CD4-positive, alpha-beta T cell treated with Interferon alpha-2 for 1 hour (primary cell): ENCODE measurements at regions not wholly inside any gene's neighbourhood (a gene's known extent, or its start where the extent isn't known, plus 50 kb on each side); places are given as distances from the start of the nearest gene placed in this dataset.

Experiments
- DNase-seq, 2 donors: peaks; one replicate each; pipeline ENCODE4 v3.0.0-alpha.2; 2020 to 2022

- no peak for DNase-seq
Measured at GRCh38 chr2:9135822-9136558, 70.6 kb upstream of the ASAP2 start.

GRCh38 chr2:9127316-9127715 is 79.3 kb upstream of the ASAP2 start:
- DNase-seq = no peak

- no peak for DNase-seq
Measured at GRCh38 chr2:9126540-9126939, 80.1 kb upstream of the ASAP2 start.

- no peak for DNase-seq
Measured at GRCh38 chr2:9124231-9124741, 82.3 kb upstream of the ASAP2 start.

DNA sequence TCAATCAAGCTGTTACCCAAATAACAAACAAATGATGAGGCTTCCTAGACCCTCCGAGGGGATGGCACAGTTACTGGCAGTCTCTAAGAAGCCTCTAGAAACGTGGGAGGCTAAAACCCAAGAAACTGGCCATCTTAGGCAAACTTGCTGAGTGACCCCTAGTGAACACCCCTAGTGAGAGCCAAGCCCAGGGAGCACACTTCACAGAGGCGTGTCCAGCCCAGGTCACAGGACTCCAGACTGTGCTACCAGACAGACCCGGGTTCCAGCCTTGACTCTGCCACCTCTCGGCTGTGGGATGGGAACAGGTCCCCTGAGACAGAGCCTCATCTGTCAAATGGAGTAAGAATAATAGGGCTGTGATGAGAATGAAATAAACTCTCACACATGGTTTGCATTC is 83.5 kb upstream of the ASAP2 start:
- DNase-seq = no peak

GRCh38 chr2:9122367-9122766 is 84.2 kb upstream of the ASAP2 start:
- no peak for DNase-seq

GRCh38 chr2:9118383-9118960 is 88.1 kb upstream of the ASAP2 start:
- no peak for DNase-seq

- DNase-seq = no peak
Measured at GRCh38 chr2:9115229-9115628, 91.4 kb upstream of the ASAP2 start.

- no peak for DNase-seq
Measured at GRCh38 chr2:9114458-9114857, 92.2 kb upstream of the ASAP2 start.

DNA sequence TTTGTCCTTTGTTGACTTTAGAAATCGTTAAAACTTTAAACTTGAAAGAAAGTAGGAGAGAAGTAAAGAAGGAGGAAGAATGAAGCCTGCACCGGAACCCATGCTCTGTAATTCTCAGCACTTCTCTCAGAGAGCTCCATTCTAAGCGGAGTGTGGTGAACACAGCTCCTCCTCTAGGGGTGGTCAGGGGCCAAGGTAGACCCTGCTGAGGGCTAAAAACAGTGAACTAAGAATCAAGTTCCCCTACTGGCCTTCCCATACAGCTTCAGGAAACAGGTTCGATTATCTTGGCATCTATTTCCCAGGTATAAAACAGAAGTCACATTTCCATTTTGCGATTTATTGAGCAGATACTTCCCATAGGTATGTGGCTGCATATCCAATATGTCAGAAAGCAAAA is 92.7 kb upstream of the ASAP2 start:
- DNase-seq = no peak

DNA sequence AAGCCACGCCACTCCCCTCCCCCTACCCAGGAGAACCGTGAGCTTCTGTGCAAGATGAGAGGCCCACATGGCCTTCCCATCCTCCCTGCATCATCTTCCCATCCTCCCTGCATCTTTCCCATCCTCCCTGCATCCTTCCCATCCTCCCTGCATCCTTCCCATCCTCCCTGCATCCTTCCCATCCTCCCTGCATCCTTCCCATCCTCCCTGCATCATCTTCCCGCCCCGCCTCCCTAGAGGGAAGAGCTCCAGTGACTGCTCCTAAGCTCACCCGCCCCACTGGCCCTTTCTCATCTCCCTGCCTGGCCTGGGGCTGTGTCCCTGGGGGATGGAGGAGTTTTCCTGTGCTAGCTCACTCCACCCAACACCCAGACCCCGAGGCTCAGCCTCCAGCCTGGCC is 93.3 kb upstream of the ASAP2 start:
- no peak for DNase-seq

- DNase-seq = no peak
Measured at GRCh38 chr2:9112079-9112721, 94.4 kb upstream of the ASAP2 start.

DNA sequence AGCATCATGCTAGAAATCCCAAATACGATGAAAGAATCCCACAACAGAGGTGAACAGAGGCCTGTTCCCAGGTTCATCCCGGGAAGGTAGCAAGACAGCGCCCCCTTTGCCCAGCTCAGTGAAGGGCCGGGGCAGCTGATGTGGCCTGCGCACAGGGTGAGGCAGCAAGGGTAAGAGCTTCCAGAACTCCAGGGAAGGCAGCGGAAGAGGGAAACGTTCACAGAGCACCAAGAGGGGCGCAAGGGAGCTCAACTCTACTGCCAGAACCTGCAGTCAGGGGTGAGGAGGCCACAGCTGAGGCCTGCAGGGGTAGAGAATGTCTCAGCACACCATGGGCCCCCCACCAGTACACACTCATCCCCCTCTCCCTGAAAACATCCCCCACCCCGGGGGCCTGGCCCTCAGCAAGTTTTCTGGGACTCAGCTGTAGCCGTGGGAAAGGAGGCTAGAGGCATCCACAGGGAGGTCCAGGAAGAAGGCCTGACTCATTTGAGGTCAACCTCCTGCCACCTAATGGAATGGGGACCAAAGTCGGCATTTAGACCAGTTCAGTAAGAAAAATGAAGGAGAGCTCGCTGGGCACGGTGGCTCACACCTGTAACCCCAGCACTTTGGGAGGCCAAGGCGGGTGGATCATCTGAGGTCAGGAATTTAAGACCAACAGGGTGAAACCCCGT is 95.6 kb upstream of the ASAP2 start:
- DNase-seq = no peak

GRCh38 chr2:9110346-9110884 is 96.2 kb upstream of the ASAP2 start:
- no peak for DNase-seq

- no peak for DNase-seq
Measured at GRCh38 chr2:9109871-9110270, 96.7 kb upstream of the ASAP2 start.

GRCh38 chr2:9108210-9108967 is 98.2 kb upstream of the ASAP2 start:
- no peak for DNase-seq

DNA sequence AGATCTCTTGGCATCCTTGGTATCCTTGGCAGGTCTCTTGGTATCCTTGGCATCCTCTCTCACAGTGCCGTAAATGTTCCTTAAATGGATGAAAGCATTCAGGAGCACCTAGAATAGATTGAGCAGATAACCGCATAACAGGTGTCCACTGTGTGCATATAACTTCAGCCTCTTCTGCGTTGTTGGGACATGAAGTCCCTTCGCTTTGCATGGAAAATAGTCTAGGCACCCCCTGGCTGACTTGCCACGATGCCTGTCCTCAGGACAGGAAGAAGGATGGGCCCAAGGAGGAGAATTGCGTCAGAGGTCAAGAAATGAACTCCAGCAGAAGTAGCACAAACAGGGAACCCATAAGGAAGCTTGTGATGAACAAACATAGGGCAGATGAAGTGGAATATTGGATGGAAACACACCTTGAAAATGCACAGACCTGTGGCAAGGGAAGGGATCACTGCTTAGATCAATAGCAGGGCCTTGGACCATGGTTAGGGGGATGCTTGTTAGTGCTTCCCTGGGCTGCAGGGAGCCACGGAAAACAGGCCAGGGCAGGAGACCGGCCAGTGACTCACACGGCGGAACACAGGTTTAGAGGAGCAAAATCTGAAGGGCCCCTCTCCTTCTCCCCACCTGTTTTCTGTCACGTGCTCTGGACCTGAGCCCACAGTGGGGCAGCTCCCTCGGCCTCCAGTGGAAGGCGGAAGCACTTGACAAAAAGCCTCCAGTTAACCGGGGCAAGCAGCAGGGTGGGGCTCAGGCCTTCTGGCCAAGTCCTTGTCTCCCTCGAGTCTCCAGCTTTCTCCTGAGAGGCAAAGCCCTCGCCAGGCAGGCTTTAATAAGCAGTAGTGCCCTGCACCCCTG is 99.2 kb upstream of the ASAP2 start:
- no peak for DNase-seq

DNA sequence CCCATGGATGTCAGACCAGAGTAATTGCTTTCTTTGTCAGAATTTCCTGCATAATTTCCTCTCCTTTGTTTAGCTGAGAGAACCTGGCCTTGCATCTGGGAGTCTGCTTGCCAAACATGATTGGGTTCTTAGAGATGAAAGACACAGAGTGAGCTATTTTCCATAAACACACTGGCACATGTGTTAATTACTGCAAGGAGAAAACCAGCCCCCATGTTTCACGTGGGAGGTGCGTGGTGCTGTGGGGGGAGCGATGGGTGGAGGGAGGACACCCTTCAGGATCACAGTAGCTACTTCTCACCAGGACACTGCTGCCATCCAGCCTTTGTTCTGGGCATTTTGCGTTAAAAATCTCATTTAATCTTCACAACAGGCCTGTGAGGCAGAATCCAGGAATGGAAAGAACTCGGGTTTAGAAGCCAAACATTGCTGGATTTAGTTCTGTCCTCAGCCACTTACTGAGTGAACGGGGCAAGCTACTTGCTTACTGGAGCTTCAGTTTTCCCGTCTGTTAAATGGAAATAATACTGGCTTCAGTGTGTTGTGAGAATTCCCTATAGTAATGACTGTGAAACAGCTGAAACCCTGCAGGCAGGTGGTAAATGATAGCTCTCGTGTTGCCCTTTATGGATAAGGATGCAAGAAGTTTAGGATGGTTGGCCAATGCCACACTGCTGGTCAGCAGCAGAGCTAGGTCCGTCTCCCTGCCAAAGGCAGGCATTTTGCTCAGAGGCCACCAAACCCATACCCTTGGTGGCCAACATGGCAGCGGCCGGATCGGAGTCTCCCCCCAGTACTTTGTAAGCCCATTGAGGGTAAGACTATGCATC is 100.1 kb upstream of the ASAP2 start:
- no peak for DNase-seq

GRCh38 chr2:9105601-9106337 is 100.8 kb upstream of the ASAP2 start:
- no peak for DNase-seq
